HepG2 (cell line): ENCODE measurements at regions not wholly inside any gene's neighbourhood (a gene's known extent, or its start where the extent isn't known, plus 50 kb on each side); places are given as distances from the start of the nearest gene placed in this dataset.

Source experiments
- ATAC-seq: fragments of 200-7000 bp; cut with Tn5 transposase; 3 replicates; pipeline ENCODE4 v1.9.1; 2020; ENCODE audit warnings: mild to moderate bottlenecking, moderate library complexity
- BruUV-seq: library from RNA; stranded (reverse); fragments of 400-500 nt; replicated peaks from 2 replicates; lab custom pipeline; 2021; lab: Mats Ljungman, UMichigan
- CTCF ChIA-PET: fragments of 300-600 bp; formaldehyde crosslinking; extraction: SDS; loops from one replicate; lab custom pipeline; 2021; ENCODE audit warnings: low total read pairs, inconsistent platforms, low intra/inter-chr PET ratio; lab: Yijun Ruan, JAX
- POLR2A ChIA-PET: fragments of 350-600 bp; sonication (Branson Sonifier 250); formaldehyde crosslinking; loops from one replicate; lab custom pipeline; 2020; ENCODE audit warnings: antibody characterized with exemption, inconsistent platforms; lab: Yijun Ruan, JAX
- DNase-seq: peaks from one replicate; pipeline ENCODE4 v3.0.0-alpha.2; 2015; ENCODE audit warnings: low spot score
- FAIRE-seq: peaks from 3 replicates; lab custom pipeline; 2011; peaks lifted over from hg19 to GRCh38; lab: Jason Lieb, UNC
- H2AFZ ChIP-seq: one replicate; pipeline ENCODE4 v1.6.1; 2011; ENCODE audit warnings: low read length, inconsistent platforms
- H3K27ac ChIP-seq: fragments of 300-600 bp; 3 replicates; pipeline ENCODE4 v1.8.0; 2011; ENCODE audit warnings: mixed run types, mild to moderate bottlenecking, mixed read lengths, low read length, inconsistent platforms; ENCODE audit not compliant: insufficient read depth; ENCODE audit errors: extremely low read length
- H3K27me3 ChIP-seq, 2 experiments: fragments of 200-600 bp in 1 of 2; 2 replicates in 1 of 2; 3 replicates in 1 of 2; pipeline versions ENCODE4 v1.6.0 to v1.8.0; 2011; ENCODE audit warnings: low read length in 2 of 2, mild to moderate bottlenecking in 2 of 2, moderate library complexity in 2 of 2, inconsistent platforms in 1 of 2; ENCODE audit not compliant: insufficient read depth in 2 of 2, control insufficient read depth in 1 of 2
- H3K36me3 ChIP-seq, 2 experiments: fragments of 200-600 bp in 1 of 2; replicated peaks in 1 of 2; 2 replicates in 1 of 2; 3 replicates in 1 of 2; pipeline versions ENCODE4 v1.5.1 to v1.8.0; 2011; ENCODE audit warnings: low read length in 2 of 2, inconsistent platforms in 1 of 2; ENCODE audit not compliant: insufficient read depth in 2 of 2, control insufficient read depth in 1 of 2
- H3K4me1 ChIP-seq: 2 replicates; pipeline ENCODE4 v1.5.1; 2012; ENCODE audit warnings: low read length, inconsistent platforms; ENCODE audit not compliant: insufficient read depth
- H3K4me2 ChIP-seq: 2 replicates; pipeline ENCODE4 v1.6.0; 2011; ENCODE audit warnings: low read depth, low read length, inconsistent platforms
- H3K4me3 ChIP-seq, 3 experiments: fragments of 200-600 bp in 1 of 3; sonication (generic), shearing (Covaris generic) in 1 of 3; replicated peaks in 1 of 3; 2 replicates each; pipeline ENCODE4 v1.5.1; 2011 to 2016; ENCODE audit warnings: low read length in 3 of 3, inconsistent platforms in 2 of 3, low read depth in 2 of 3, mild to moderate bottlenecking in 2 of 3, control low read depth in 1 of 3, mixed read lengths in 1 of 3; ENCODE audit not compliant: insufficient read depth in 1 of 3
- H3K79me2 ChIP-seq: one replicate; pipeline ENCODE4 v1.6.1; 2011; ENCODE audit warnings: low read length, inconsistent platforms; ENCODE audit not compliant: insufficient read depth
- H3K9ac ChIP-seq: 2 replicates; pipeline ENCODE4 v1.6.0; 2011; ENCODE audit warnings: mild to moderate bottlenecking, low read depth, low read length, inconsistent platforms; ENCODE audit not compliant: insufficient read depth
- H3K9me3 ChIP-seq: 2 replicates; pipeline ENCODE4 v1.5.1; 2012; ENCODE audit warnings: mild to moderate bottlenecking, low read length
- H4K20me1 ChIP-seq: 2 replicates; pipeline ENCODE4 v1.6.0; 2011; ENCODE audit warnings: inconsistent platforms, mild to moderate bottlenecking, low read length, moderate library complexity; ENCODE audit not compliant: insufficient read depth
- HDAC6 ChIP-seq: fragments of 200-600 bp; sonication (generic); IDR thresholded peaks from 2 replicates; pipeline ENCODE4 v1.7.0; 2017; ENCODE audit warnings: mild to moderate bottlenecking, antibody characterized with exemption, low read length, low read depth
- MBNL3 ChIP-seq: fragments of 250-450 bp; sonication (Bioruptor Pico); conservative IDR thresholded peaks from 2 replicates; pipeline ENCODE4 v1.8.0; 2022; ENCODE audit warnings: mild to moderate bottlenecking, inconsistent platforms
- NONO ChIP-seq, 2 experiments: fragments of 450-650 bp in 1 of 2; sonication (generic) in 1 of 2; formaldehyde crosslinking in 1 of 2; IDR thresholded peaks in 1 of 2; conservative IDR thresholded peaks in 1 of 2; 2 replicates each; pipeline versions ENCODE4 v1.6.1 to v1.8.0; 2017 to 2022; ENCODE audit warnings: mild to moderate bottlenecking in 1 of 2, missing genetic modification reagents in 1 of 2, moderate library complexity in 1 of 2
- PRDM4 ChIP-seq: sonication (generic); formaldehyde crosslinking; IDR thresholded peaks from 2 replicates; pipeline ENCODE4 v1.9.0; 2021; ENCODE audit warnings: missing genetic modification reagents, borderline replicate concordance
- SMYD3 ChIP-seq: sonication (generic); formaldehyde crosslinking; IDR thresholded peaks from 2 replicates; pipeline ENCODE4 v1.8.1; 2023; ENCODE audit warnings: mild to moderate bottlenecking, missing genetic modification reagents
- ZNF33A ChIP-seq: sonication (generic); formaldehyde crosslinking; IDR thresholded peaks from 2 replicates; pipeline ENCODE4 v1.5.1; 2020; ENCODE audit warnings: missing genetic modification reagents, mild to moderate bottlenecking, moderate library complexity, borderline replicate concordance
- ZNF713 ChIP-seq: sonication (generic); formaldehyde crosslinking; IDR thresholded peaks from 2 replicates; pipeline ENCODE4 v1.4.0; 2020; ENCODE audit warnings: mild to moderate bottlenecking, missing genetic modification reagents
- WGBS: methylation state at CpG from one replicate; pipeline ENCODE4 v1.1.6; 2017; ENCODE audit warnings: low lambda C conversion rate; 5-methylcytosine and 5-hydroxymethylcytosine counted together
- in situ Hi-C: cut with HindIII; loops from 2 replicates; pipeline ENCODE4 v1.10.0; 2017; ENCODE audit warnings: low pct_unique_long_range_greater_than_20kb; ENCODE audit not compliant: extremely low pct_ligation_motif_present
- intact Hi-C: fragments of 100-400 bp; cut with micrococcal nuclease; formaldehyde crosslinking; loops from one replicate; pipeline ENCODE4 v1.10.0; 2022; ENCODE audit not compliant: unreplicated experiment

DNA sequence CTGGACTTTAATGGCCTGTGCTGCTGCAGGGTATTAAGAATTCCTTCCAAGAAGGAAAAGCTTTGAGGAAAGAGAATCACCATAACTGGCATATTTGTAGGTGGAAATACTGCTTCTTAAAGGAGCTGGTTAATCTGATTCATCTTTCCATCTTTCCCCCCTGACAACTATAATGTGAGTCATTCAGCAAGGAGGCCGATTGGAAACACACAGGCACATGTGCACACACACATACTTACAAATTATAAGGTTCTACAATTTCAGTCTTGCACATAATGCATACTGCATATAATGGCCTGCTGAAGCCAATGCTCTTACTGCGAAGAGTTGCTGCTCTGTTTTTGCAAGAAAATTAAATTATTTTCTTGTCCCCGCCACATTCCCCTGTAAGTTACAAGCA, 78.8 kb upstream of the TPP2 start:
- FAIRE-seq (no peak), ATAC-seq (no peak), DNase-seq (no peak)
- no peaks in the 10 kb centered on the region for H4K20me1 ChIP-seq
- intact Hi-C loops: no loop called here
- H3K4me1 ChIP-seq: no peaks in the 10 kb centered on the region
- no peaks in the 10 kb centered on the region for H3K9me3 ChIP-seq
- H2AFZ ChIP-seq: no peak overlapping the region
- H3K4me2 ChIP-seq: no peak overlapping the region
- H3K4me3 ChIP-seq: no peak overlapping the region
- no peaks in the 10 kb centered on the region for H3K79me2 ChIP-seq
- BruUV-seq: no TSS peak
- POLR2A ChIA-PET: no interaction called here
- CTCF ChIA-PET: no interaction called here
- WGBS: 7% methylated on average over 3 of the region's 3 CpGs
- no peaks in the 10 kb centered on the region for H3K36me3 ChIP-seq
- no peak overlapping the region for H3K9ac ChIP-seq
- no peaks in the 10 kb centered on the region for H3K27me3 ChIP-seq
- no peak overlapping the region for H3K27ac ChIP-seq
- in situ Hi-C loops: no loop called here
- no peak for TF ChIP-seq HDAC6
- no peak for TF ChIP-seq SMYD3 (CRISPR knock-in tag)
- no peak for TF ChIP-seq NONO (IDR thresholded peaks at IDR 0.05)
- no peak for TF ChIP-seq NONO (CRISPR knock-in tag; conservative IDR thresholded peaks at IDR 0.05)
- no peak for TF ChIP-seq ZNF713 (CRISPR knock-in tag)
- no peak for TF ChIP-seq ZNF33A (CRISPR knock-in tag)
- no peak for TF ChIP-seq MBNL3 (CRISPR knock-in tag)
- no peak for TF ChIP-seq PRDM4
